ENCODE measurements at regions not wholly inside any gene's neighbourhood (a gene's known extent, or its start where the extent isn't known, plus 50 kb on each side); places are given as distances from the start of the nearest gene placed in this dataset.

DNA sequence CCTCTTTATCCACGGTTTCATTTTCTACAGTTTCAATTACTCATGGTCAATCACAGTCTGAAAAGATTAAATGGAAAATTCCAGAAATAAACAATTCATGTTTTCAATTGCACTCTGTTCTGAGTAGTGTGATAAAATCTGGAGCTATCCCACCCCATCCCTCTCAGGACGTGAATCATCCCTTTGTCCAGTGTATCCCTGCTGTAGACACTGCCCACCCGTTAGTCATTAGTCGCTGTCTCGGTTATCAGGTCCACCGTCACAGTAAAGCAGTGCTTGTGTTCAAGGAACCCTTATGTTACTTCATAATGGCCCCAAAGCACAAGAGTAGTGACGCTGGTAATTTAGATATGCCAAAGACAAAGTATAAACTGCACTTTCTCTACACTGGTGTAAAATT is 141.0 kb upstream of the LMNTD1 start:
- TF ChIP-seq KAT7 (CRISPR knock-in tag; IDR thresholded peaks at IDR 0.05; ENCODE audit: borderline replicate concordance) (no peak), TEAD1 (CRISPR knock-in tag; IDR thresholded peaks at IDR 0.05) (no peak), E2F4 (CRISPR knock-in tag; IDR thresholded peaks at IDR 0.05; ENCODE audit: borderline replicate concordance, low read depth) (no peak), E2F5 (CRISPR knock-in tag; IDR thresholded peaks at IDR 0.05) (no peak), ZNF232 (CRISPR knock-in tag; IDR thresholded peaks at IDR 0.05) (no peak), MLX (CRISPR knock-in tag; IDR thresholded peaks at IDR 0.05) (no peak), ARID4B (CRISPR knock-in tag; IDR thresholded peaks at IDR 0.05; ENCODE audit: borderline replicate concordance) (no peak), MAX (CRISPR knock-in tag; IDR thresholded peaks at IDR 0.05) (no peak), STAT6 (CRISPR knock-in tag; conservative IDR thresholded peaks at IDR 0.05; ENCODE audit: low read depth) (no peak), CREB1 (CRISPR knock-in tag; IDR thresholded peaks at IDR 0.05) (no peak), ATF1 (CRISPR knock-in tag; IDR thresholded peaks at IDR 0.05) (no peak)
- TF ChIP-seq, protein P1, sequence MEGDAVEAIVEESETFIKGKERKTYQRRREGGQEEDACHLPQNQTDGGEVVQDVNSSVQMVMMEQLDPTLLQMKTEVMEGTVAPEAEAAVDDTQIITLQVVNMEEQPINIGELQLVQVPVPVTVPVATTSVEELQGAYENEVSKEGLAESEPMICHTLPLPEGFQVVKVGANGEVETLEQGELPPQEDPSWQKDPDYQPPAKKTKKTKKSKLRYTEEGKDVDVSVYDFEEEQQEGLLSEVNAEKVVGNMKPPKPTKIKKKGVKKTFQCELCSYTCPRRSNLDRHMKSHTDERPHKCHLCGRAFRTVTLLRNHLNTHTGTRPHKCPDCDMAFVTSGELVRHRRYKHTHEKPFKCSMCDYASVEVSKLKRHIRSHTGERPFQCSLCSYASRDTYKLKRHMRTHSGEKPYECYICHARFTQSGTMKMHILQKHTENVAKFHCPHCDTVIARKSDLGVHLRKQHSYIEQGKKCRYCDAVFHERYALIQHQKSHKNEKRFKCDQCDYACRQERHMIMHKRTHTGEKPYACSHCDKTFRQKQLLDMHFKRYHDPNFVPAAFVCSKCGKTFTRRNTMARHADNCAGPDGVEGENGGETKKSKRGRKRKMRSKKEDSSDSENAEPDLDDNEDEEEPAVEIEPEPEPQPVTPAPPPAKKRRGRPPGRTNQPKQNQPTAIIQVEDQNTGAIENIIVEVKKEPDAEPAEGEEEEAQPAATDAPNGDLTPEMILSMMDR (IDR thresholded peaks at IDR 0.05) = no peak
